Prostate gland (tissue), 2 donors: ENCODE measurements at regions not wholly inside any gene's neighbourhood (a gene's known extent, or its start where the extent isn't known, plus 50 kb on each side); places are given as distances from the start of the nearest gene placed in this dataset.
A peak's percentile ranks its signal among the peaks of the same experiment; 100 is the strongest.

Experiments used
- DNase-seq: peaks from one replicate; pipeline ENCODE4 v3.0.0-alpha.2; 2019; ENCODE audit warnings: low spot score
- H3K27ac ChIP-seq, 2 donors: fragments of 200-600 bp; sonication (generic); 2 replicates each; pipeline ENCODE4 v1.5.1; 2017 to 2019
- H3K27me3 ChIP-seq: fragments of 200-600 bp; sonication (generic); replicated peaks from 2 replicates; pipeline ENCODE4 v1.5.1; 2019; ENCODE audit not compliant: insufficient read depth
- H3K36me3 ChIP-seq, 2 donors: fragments of 200-600 bp; sonication (generic); 1 replicate in 1 of 2; 2 replicates in 1 of 2; pipeline versions ENCODE4 v1.5.1 to v1.8.1; 2017 to 2019
- H3K4me1 ChIP-seq: fragments of 200-600 bp; sonication (generic); replicated peaks from 2 replicates; pipeline ENCODE4 v1.5.1; 2019
- H3K4me3 ChIP-seq, 2 donors: fragments of 200-600 bp; sonication (generic); 2 replicates each; pipeline ENCODE4 v1.5.1; 2017 to 2019
- H3K9me3 ChIP-seq: fragments of 200-600 bp; sonication (generic); 2 replicates; pipeline ENCODE4 v1.5.1; 2017
- CTCF ChIP-seq, 4 experiments: fragments of 200-600 bp in 2 of 4; fragments of 450-650 bp in 2 of 4; sonication (generic) in 2 of 4; IDR thresholded peaks; 1 replicate in 3 of 4; 2 replicates in 1 of 4; pipeline ENCODE4 v1.5.1; 2016 to 2019; ENCODE audit warnings: antibody characterized with exemption in 4 of 4, mild to moderate bottlenecking in 2 of 4, moderate library complexity in 2 of 4
- POLR2A ChIP-seq: fragments of 450-650 bp; IDR thresholded peaks from one replicate; pipeline ENCODE4 v1.6.1; 2016; ENCODE audit warnings: antibody characterized with exemption, mild to moderate bottlenecking
- POLR2AphosphoS5 ChIP-seq: sonication (generic); formaldehyde crosslinking; IDR thresholded peaks from one replicate; pipeline ENCODE4 v1.6.1; 2017; ENCODE audit warnings: antibody characterized with exemption
- WGBS: methylation state at CpG from one replicate; pipeline ENCODE4 v1.1.5; 2018; 5-methylcytosine and 5-hydroxymethylcytosine counted together
- intact Hi-C: fragments of 100-400 bp; cut with DNase I; formaldehyde crosslinking; loops from one replicate; pipeline ENCODE4 v1.14.2; 2022

GRCh38 chr3:43156812-43157455, 51.1 kb upstream of the POMGNT2 start:
- no peak for DNase-seq
- intact Hi-C loops, result loop anchor here (5.0 kb wide), 1 partner anchor 180 kb away; the partner anchor contains the start of gene GASK1A
- TF ChIP-seq POLR2AphosphoS5 (no peak), POLR2A (no peak), CTCF (IDR thresholded peaks at IDR 0.05) (no peak)
- Histone ChIP-seq H3K9me3 (no peaks in the 10 kb centered on the region), H3K4me1 (peaks cover 4% of the 10 kb centered on the region), H3K27ac (no peak overlapping the region), H3K27me3 (no peaks in the 10 kb centered on the region), H3K4me3 (no peak overlapping the region), H3K36me3 (no peaks in the 10 kb centered on the region)
- 63% methylated on average over 5 of the region's 5 CpGs for WGBS

- no peak overlapping the region for H3K27ac ChIP-seq
- H3K27me3 ChIP-seq, result no peaks in the 10 kb centered on the region
- no peaks in the 10 kb centered on the region for H3K36me3 ChIP-seq
- TF ChIP-seq POLR2AphosphoS5, result no peak
- TF ChIP-seq CTCF (IDR thresholded peaks at IDR 0.05), result peak in 3 of 4 experiments; percentile 18 to 46 (median 45)
- TF ChIP-seq POLR2A, result no peak
- WGBS, result 37% methylated on average over 11 of the region's 11 CpGs
- no peaks in the 10 kb centered on the region for H3K9me3 ChIP-seq
- peak; percentile 22 for DNase-seq
- H3K4me1 ChIP-seq, result peaks cover 4% of the 10 kb centered on the region
- H3K4me3 ChIP-seq, result no peak overlapping the region
- intact Hi-C loops, result loop anchor here (1.0 to 5.0 kb wide), 2 partner anchors 178 to 194 kb away; partner anchors contain the start of gene GASK1A
These were observed 49.7 kb upstream of the POMGNT2 start for GRCh38 chr3:43155464-43156121.
